Endothelial cell of umbilical vein (primary cell): ENCODE measurements at regions not wholly inside any gene's neighbourhood (a gene's known extent, or its start where the extent isn't known, plus 50 kb on each side); places are given as distances from the start of the nearest gene placed in this dataset.

ENCODE experiments used
- BruUV-seq: library from RNA; stranded (reverse); fragments of 400-500 nt; replicated peaks from 2 replicates; lab custom pipeline; 2021; lab: Mats Ljungman, UMichigan
- CTCF ChIA-PET: fragments of 300-600, 350-600 bp; sonication (Branson Sonifier 250); formaldehyde crosslinking; loops from one replicate; lab custom pipeline; 2021; ENCODE audit warnings: antibody characterized with exemption, inconsistent platforms; lab: Charles Lee
- POLR2A ChIA-PET: fragments of 300-600, 350-600 bp; sonication (Branson Sonifier 250); formaldehyde crosslinking; loops from one replicate; lab custom pipeline; 2021; ENCODE audit warnings: antibody characterized with exemption, inconsistent platforms; lab: Charles Lee
- DNase-seq: peaks from one replicate; pipeline ENCODE4 v3.0.0-alpha.2; 2011; ENCODE audit warnings: low read depth, low spot score
- FAIRE-seq: peaks from 2 replicates; lab custom pipeline; 2011; peaks lifted over from hg19 to GRCh38; lab: Jason Lieb, UNC
- H2AFZ ChIP-seq: 2 replicates; pipeline ENCODE4 v1.6.0; 2012; ENCODE audit warnings: low read depth, low read length, control low read depth, inconsistent platforms
- H3K27ac ChIP-seq: 2 replicates; pipeline ENCODE4 v1.5.1; 2011; ENCODE audit warnings: low read depth, mild to moderate bottlenecking, control low read depth, low read length, moderate library complexity; ENCODE audit not compliant: insufficient read depth
- H3K27me3 ChIP-seq, 2 experiments: 2 replicates each; pipeline versions ENCODE4 v1.6.0 to v1.6.1; 2011; ENCODE audit warnings: low read length in 2 of 2, mixed read lengths in 1 of 2; ENCODE audit not compliant: control insufficient read depth in 2 of 2, insufficient read depth in 2 of 2
- H3K36me3 ChIP-seq, 2 experiments: 2 replicates in 1 of 2; 3 replicates in 1 of 2; pipeline ENCODE4 v1.5.1; 2011; ENCODE audit warnings: low read length in 2 of 2, mild to moderate bottlenecking in 1 of 2, moderate library complexity in 1 of 2; ENCODE audit not compliant: control insufficient read depth in 2 of 2, insufficient read depth in 2 of 2; ENCODE audit errors: extremely low read depth in 1 of 2
- H3K4me1 ChIP-seq: 3 replicates; pipeline ENCODE4 v1.5.1; 2011; ENCODE audit warnings: mild to moderate bottlenecking, low read length; ENCODE audit not compliant: control insufficient read depth, insufficient read depth; ENCODE audit errors: extremely low read depth
- H3K4me2 ChIP-seq: 2 replicates; pipeline ENCODE4 v1.6.1; 2011; ENCODE audit warnings: low read length, control low read depth, mixed read lengths; ENCODE audit not compliant: insufficient read depth
- H3K4me3 ChIP-seq, 3 experiments: fragments of 200-600 bp in 1 of 3; sonication (generic), shearing (Covaris generic) in 1 of 3; replicated peaks in 1 of 3; 2 replicates each; pipeline ENCODE4 v1.5.1; 2011 to 2016; ENCODE audit warnings: control low read depth in 3 of 3, low read length in 3 of 3, mild to moderate bottlenecking in 2 of 3, inconsistent platforms in 1 of 3, low read depth in 1 of 3, moderate library complexity in 1 of 3; ENCODE audit not compliant: insufficient read depth in 1 of 3
- H3K79me2 ChIP-seq: 2 replicates; pipeline ENCODE4 v1.6.0; 2012; ENCODE audit warnings: low read length, inconsistent platforms; ENCODE audit not compliant: control insufficient read depth, insufficient read depth
- H3K9ac ChIP-seq: replicated peaks from 2 replicates; pipeline ENCODE3; 2011; ENCODE audit warnings: low read length, control low read depth; ENCODE audit not compliant: insufficient read depth; ENCODE audit errors: extremely low read depth
- H3K9me1 ChIP-seq: replicated peaks from 3 replicates; pipeline ENCODE4 v1.6.0; 2011; ENCODE audit warnings: mild to moderate bottlenecking, low read length; ENCODE audit not compliant: control insufficient read depth, insufficient read depth; ENCODE audit errors: extremely low read depth
- H3K9me3 ChIP-seq: replicated peaks from 2 replicates; pipeline ENCODE4 v1.5.1; 2012; ENCODE audit warnings: low read length, inconsistent platforms; ENCODE audit not compliant: control insufficient read depth, insufficient read depth
- H4K20me1 ChIP-seq: replicated peaks from 2 replicates; pipeline ENCODE3; 2011; ENCODE audit warnings: mild to moderate bottlenecking, low read length; ENCODE audit not compliant: control insufficient read depth, insufficient read depth; ENCODE audit errors: extremely low read depth
- EZH2 ChIP-seq: IDR thresholded peaks from 2 replicates; pipeline ENCODE4 v1.6.1; 2012; ENCODE audit warnings: borderline replicate concordance, low read depth, mild to moderate bottlenecking, moderate library complexity, low read length, inconsistent platforms; ENCODE audit not compliant: severe bottlenecking
- FOS ChIP-seq: IDR thresholded peaks from 2 replicates; pipeline ENCODE4 v1.6.1; 2011; ENCODE audit warnings: mild to moderate bottlenecking, low read length, moderate library complexity, borderline replicate concordance; ENCODE audit not compliant: insufficient read depth
- GATA2 ChIP-seq: IDR thresholded peaks from 2 replicates; pipeline ENCODE4 v1.7.0; 2011; ENCODE audit warnings: low read depth, mild to moderate bottlenecking, moderate library complexity, mixed read lengths, low read length; ENCODE audit not compliant: insufficient read length, insufficient read depth
- JUN ChIP-seq: IDR thresholded peaks from 2 replicates; pipeline ENCODE4 v1.6.1; 2011; ENCODE audit warnings: borderline replicate concordance, low read depth; ENCODE audit not compliant: insufficient read length, insufficient read depth
- MAX ChIP-seq: IDR thresholded peaks from 2 replicates; pipeline ENCODE4 v1.6.1; 2011; ENCODE audit not compliant: insufficient read depth, insufficient read length
- MYC ChIP-seq: IDR thresholded peaks from one replicate; pipeline ENCODE4 v1.6.1; 2011; ENCODE audit warnings: mild to moderate bottlenecking, low read depth, low read length
- POLR2A ChIP-seq: IDR thresholded peaks from 2 replicates; pipeline ENCODE4 v1.6.1; 2012; ENCODE audit warnings: low read depth, mild to moderate bottlenecking, control low read depth, low read length
- POLR2AphosphoS5 ChIP-seq: IDR thresholded peaks from 2 replicates; pipeline ENCODE4 v1.6.1; 2012; ENCODE audit warnings: low read depth, mild to moderate bottlenecking, control low read depth, low read length, moderate library complexity; ENCODE audit not compliant: insufficient read depth
- dilution Hi-C: fragments of 300-500 bp; cut with MboI; formaldehyde crosslinking; loops from one replicate; pipeline ENCODE4 v1.15.0; 2019; ENCODE audit warnings: low sequenced_read_pairs; ENCODE audit not compliant: extremely low pct_ligation_motif_present
- intact Hi-C: fragments of 100-400 bp; cut with micrococcal nuclease; formaldehyde crosslinking; loops from one replicate; pipeline ENCODE4 v1.10.0; 2022
- TF ChIP-seq, protein P1 (sequence below), 2 donors: IDR thresholded peaks; 1 replicate in 1 of 2; 2 replicates in 1 of 2; pipeline ENCODE4 v1.5.1; 2011; ENCODE audit warnings: low read length in 2 of 2, mild to moderate bottlenecking in 2 of 2, moderate library complexity in 2 of 2, control low read depth in 1 of 2, inconsistent platforms in 1 of 2, low read depth in 1 of 2; ENCODE audit not compliant: insufficient read depth in 1 of 2; ENCODE audit errors: extremely low read depth in 1 of 2

DNA sequence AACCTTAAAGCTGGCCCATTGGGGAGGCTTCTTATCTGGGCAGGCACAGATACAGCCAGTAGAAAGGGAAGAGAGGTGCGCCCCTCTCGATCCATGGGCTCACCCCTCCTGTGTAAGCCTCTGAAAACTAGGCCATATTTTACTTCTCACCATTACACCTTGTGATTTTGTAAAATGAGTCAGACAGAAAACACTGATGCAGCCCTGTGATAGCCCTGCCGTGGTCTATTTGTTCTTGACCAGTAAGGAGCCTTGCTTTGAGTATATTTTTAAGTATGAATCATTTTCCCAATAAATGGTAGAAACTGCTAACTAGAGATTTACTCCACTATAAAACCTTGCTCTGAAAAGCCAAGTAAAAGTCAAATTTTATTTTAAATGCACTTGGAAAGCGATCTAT lies 329.8 kb upstream of the MBL2 start:
- Histone ChIP-seq H3K4me1 (no peaks in the 10 kb centered on the region), H3K4me2 (no peak overlapping the region), H3K4me3 (no peak overlapping the region), H3K27ac (no peak overlapping the region), H3K9ac (no peak overlapping the region), H4K20me1 (no peaks in the 10 kb centered on the region), H3K27me3 (no peaks in the 10 kb centered on the region), H2AFZ (no peak overlapping the region), H3K36me3 (no peaks in the 10 kb centered on the region), H3K9me1 (no peaks in the 10 kb centered on the region), H3K79me2 (no peaks in the 10 kb centered on the region), H3K9me3 (no peaks in the 10 kb centered on the region)
- TF ChIP-seq EZH2 = no peak
- TF ChIP-seq JUN = no peak
- no peak for TF ChIP-seq FOS
- BruUV-seq = no TSS peak
- FAIRE-seq (no peak), DNase-seq (no peak)
- ChIA-PET POLR2A (no interaction called here), CTCF (interaction anchor here (0.7 kb wide), 1 partner anchor 94 kb away, joined by 3 read pairs; no protein-coding TSS in a partner anchor)
- dilution Hi-C loops = no loop called here
- intact Hi-C loops = no loop called here

DNA sequence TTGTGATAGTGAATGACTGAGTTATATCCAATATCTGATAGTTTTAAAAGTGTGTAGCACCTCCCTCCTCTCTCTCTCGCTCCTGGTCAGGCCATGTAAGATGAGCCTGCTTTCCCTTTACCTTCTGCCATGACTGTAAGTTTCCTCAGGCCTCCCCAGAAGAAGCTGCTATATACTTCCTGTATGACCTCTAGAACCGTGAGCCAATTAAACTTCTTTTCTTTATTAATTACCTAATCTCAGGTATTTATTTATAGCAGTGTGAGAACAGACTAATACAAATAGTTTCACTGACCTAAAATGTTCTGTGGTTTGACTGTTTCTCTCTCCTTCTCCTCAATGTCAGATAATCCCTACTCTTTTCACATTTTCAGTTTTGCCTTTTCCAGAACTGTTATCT lies 321.3 kb upstream of the MBL2 start:
- POLR2A ChIA-PET = no interaction called here
- no peaks in the 10 kb centered on the region for H3K36me3 ChIP-seq
- H2AFZ ChIP-seq = no peak overlapping the region
- intact Hi-C loops = no loop called here
- H3K9ac ChIP-seq = no peak overlapping the region
- H3K4me1 ChIP-seq = no peaks in the 10 kb centered on the region
- TF ChIP-seq JUN = no peak
- TF ChIP-seq EZH2 = no peak
- TF ChIP-seq FOS = no peak
- no peak for TF ChIP-seq MYC
- TF ChIP-seq MAX = no peak
- TF ChIP-seq POLR2AphosphoS5 = no peak
- TF ChIP-seq POLR2A = no peak
- TF ChIP-seq GATA2 = no peak
- TF ChIP-seq, protein P1, sequence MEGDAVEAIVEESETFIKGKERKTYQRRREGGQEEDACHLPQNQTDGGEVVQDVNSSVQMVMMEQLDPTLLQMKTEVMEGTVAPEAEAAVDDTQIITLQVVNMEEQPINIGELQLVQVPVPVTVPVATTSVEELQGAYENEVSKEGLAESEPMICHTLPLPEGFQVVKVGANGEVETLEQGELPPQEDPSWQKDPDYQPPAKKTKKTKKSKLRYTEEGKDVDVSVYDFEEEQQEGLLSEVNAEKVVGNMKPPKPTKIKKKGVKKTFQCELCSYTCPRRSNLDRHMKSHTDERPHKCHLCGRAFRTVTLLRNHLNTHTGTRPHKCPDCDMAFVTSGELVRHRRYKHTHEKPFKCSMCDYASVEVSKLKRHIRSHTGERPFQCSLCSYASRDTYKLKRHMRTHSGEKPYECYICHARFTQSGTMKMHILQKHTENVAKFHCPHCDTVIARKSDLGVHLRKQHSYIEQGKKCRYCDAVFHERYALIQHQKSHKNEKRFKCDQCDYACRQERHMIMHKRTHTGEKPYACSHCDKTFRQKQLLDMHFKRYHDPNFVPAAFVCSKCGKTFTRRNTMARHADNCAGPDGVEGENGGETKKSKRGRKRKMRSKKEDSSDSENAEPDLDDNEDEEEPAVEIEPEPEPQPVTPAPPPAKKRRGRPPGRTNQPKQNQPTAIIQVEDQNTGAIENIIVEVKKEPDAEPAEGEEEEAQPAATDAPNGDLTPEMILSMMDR (IDR thresholded peaks at IDR 0.05; ENCODE audit: extremely low read depth in 1 of 2, insufficient read depth in 1 of 2, low read depth in 1 of 2, low read length in 2 of 2) = no peak
- DNase-seq (no peak), FAIRE-seq (no peak)
- CTCF ChIA-PET = no interaction called here
- peaks cover 0 to 1% of the 10 kb centered on the region in 2 experiments for H3K27me3 ChIP-seq
- BruUV-seq = no TSS peak
- dilution Hi-C loops = no loop called here
- H3K27ac ChIP-seq = no peak overlapping the region
- no peaks in the 10 kb centered on the region for H3K9me1 ChIP-seq
- no peaks in the 10 kb centered on the region for H3K79me2 ChIP-seq
- H4K20me1 ChIP-seq = no peaks in the 10 kb centered on the region
- no peaks in the 10 kb centered on the region for H3K9me3 ChIP-seq
- no peak overlapping the region for H3K4me2 ChIP-seq
- no peak overlapping the region for H3K4me3 ChIP-seq
